ENCODE measurements at regions not wholly inside any gene's neighbourhood (a gene's known extent, or its start where the extent isn't known, plus 50 kb on each side); places are given as distances from the start of the nearest gene placed in this dataset.

- no peak for DNase-seq
Measured at GRCh38 chr5:143484601-143485000, 81.1 kb upstream of the NR3C1 start.

GRCh38 chr5:143481697-143482531 lies 78.4 kb upstream of the NR3C1 start:
- no peak for DNase-seq

GRCh38 chr5:143480001-143480400 lies 76.5 kb upstream of the NR3C1 start:
- no peak for DNase-seq

- DNase-seq: no peak
Measured at GRCh38 chr5:143479394-143479793, 75.9 kb upstream of the NR3C1 start.

- no peak for DNase-seq
Measured at GRCh38 chr5:143476601-143477211, 73.2 kb upstream of the NR3C1 start.

- no peak for DNase-seq
Measured at GRCh38 chr5:143474616-143475015, 71.1 kb upstream of the NR3C1 start.

- no peak for DNase-seq
Measured at GRCh38 chr5:143473481-143473880, 70.0 kb upstream of the NR3C1 start.

GRCh38 chr5:143472576-143472975 lies 69.1 kb upstream of the NR3C1 start:
- DNase-seq: no peak

- DNase-seq: no peak
Measured at GRCh38 chr5:143471666-143472464, 68.4 kb upstream of the NR3C1 start.

GRCh38 chr5:143471041-143471509 lies 67.6 kb upstream of the NR3C1 start:
- no peak for DNase-seq

- no peak for DNase-seq
Measured at GRCh38 chr5:143470120-143470519, 66.6 kb upstream of the NR3C1 start.

GRCh38 chr5:143469125-143469524 lies 65.6 kb upstream of the NR3C1 start:
- DNase-seq: no peak

- no peak for DNase-seq
Measured at GRCh38 chr5:143466632-143467031, 63.1 kb upstream of the NR3C1 start.

GRCh38 chr5:143464723-143465490 lies 61.4 kb upstream of the NR3C1 start:
- no peak for DNase-seq

- DNase-seq: no peak
Measured at GRCh38 chr5:143462431-143462830, 58.9 kb upstream of the NR3C1 start.

- no peak for DNase-seq
Measured at GRCh38 chr5:143459433-143459832, 55.9 kb upstream of the NR3C1 start.

GRCh38 chr5:143456952-143457547 lies 53.6 kb upstream of the NR3C1 start:
- DNase-seq: no peak

- DNase-seq: no peak
Measured at GRCh38 chr5:143454936-143455516, 51.5 kb upstream of the NR3C1 start.

GRCh38 chr5:143453720-143454119 lies 50.2 kb upstream of the NR3C1 start:
- no peak for DNase-seq
